ENCODE measurements at regions not wholly inside any gene's neighbourhood (a gene's known extent, or its start where the extent isn't known, plus 50 kb on each side); places are given as distances from the start of the nearest gene placed in this dataset.

DNA sequence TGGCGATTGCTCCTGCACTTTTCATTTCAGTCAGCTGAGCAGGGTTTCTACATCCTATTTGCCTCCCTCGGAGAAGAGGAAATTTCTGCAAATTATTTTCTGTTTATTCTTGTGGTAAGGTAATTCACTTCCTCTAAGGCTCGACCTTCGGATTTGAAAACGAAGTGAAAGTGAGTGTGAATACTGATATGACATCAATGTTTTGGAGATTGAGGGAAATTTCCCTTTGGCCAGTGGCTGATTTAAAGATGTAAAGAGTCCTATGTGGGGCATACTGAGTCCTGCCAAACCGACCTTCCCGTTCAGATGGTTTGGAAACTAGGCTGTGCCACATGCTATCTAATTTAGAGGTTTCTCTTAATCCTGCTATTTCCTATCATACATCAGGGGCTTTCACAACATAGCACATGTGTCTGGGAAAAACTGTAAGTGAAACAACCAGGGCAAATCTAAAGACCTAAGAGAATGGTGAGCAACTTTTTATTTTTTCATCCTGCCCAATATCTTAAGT lies 112.3 kb downstream of the POSTN start:
- in situ Hi-C loops (cut with HindIII; ENCODE audit: low sequenced_read_pairs), result no loop called here
- no peak for DNase-seq (ENCODE audit: low read depth)
- TF ChIP-seq, protein P1, sequence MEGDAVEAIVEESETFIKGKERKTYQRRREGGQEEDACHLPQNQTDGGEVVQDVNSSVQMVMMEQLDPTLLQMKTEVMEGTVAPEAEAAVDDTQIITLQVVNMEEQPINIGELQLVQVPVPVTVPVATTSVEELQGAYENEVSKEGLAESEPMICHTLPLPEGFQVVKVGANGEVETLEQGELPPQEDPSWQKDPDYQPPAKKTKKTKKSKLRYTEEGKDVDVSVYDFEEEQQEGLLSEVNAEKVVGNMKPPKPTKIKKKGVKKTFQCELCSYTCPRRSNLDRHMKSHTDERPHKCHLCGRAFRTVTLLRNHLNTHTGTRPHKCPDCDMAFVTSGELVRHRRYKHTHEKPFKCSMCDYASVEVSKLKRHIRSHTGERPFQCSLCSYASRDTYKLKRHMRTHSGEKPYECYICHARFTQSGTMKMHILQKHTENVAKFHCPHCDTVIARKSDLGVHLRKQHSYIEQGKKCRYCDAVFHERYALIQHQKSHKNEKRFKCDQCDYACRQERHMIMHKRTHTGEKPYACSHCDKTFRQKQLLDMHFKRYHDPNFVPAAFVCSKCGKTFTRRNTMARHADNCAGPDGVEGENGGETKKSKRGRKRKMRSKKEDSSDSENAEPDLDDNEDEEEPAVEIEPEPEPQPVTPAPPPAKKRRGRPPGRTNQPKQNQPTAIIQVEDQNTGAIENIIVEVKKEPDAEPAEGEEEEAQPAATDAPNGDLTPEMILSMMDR (IDR thresholded peaks at IDR 0.05; ENCODE audit: low read depth, low read length, missing control alignments), result no peak
- H3K4me3 ChIP-seq (ENCODE audit: low read depth, low read length), result no peak overlapping the region

DNA sequence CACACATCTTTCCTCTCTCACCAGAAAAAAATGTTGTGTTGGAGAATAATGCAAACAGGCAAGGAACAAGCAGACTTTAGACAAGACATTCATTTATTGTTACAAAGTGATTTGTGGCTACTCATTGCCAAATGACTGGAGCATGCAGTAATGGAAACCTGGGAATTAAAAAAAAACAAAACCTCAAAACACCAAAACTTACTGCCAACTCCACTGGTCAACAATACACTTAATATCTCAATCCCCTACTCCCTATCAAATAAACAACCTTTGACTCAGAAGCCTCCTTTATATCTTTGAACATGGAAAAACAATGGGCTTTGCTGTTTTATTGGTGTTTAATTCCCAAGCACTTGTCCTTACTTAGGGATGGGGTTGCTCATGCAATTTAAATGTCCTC lies 112.8 kb downstream of the POSTN start:
- DNase-seq (ENCODE audit: low read depth), result peak; percentile 32
- TF ChIP-seq, protein P1 (IDR thresholded peaks at IDR 0.05; ENCODE audit: low read depth, low read length, missing control alignments), result no peak
- no peak overlapping the region for H3K4me3 ChIP-seq (ENCODE audit: low read depth, low read length)
- in situ Hi-C loops (cut with HindIII; ENCODE audit: low sequenced_read_pairs), result no loop called here

DNA sequence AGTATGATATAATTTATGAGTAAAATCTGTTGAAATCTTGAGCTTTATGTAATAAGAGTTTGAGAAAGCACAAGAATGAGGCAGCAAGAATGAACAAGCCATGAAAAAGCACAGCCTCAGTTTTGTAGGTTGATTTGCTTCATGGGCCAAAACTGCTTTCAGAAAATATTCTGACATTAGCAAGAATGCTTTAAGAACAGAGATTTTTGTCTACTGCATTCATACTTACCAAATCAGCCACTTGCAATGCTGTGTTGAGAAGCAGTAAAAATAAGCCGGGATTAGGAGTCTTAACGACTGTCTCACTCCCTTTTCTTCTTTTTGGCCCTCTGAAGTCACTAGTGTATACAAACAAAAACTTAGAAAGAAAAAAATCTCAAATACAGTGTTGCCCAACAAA lies 114.5 kb downstream of the POSTN start:
- in situ Hi-C loops (cut with HindIII; ENCODE audit: low sequenced_read_pairs), result no loop called here
- H3K4me3 ChIP-seq (ENCODE audit: low read depth, low read length), result no peak overlapping the region
- TF ChIP-seq, protein P1 (IDR thresholded peaks at IDR 0.05; ENCODE audit: low read depth, low read length, missing control alignments), result no peak
- DNase-seq (ENCODE audit: low read depth), result no peak

DNA sequence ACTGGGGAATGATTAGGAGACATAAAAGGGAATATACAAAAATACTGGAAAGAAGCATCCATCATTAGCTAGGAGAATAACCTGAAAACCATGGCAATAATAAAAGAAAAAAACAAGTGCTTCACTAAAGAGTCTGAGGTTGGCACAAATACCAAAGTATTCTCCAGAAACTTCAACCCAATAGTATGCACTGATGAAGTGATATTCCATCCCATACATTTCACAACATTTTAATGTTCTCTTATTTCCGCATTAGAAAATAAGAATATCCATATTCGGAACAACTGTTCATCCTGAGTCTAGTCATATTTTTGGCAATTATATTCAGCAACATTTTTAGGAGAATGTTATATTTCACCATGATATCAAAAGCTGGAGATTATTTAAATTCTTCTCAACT lies 116.2 kb downstream of the POSTN start:
- no peak overlapping the region for H3K4me3 ChIP-seq (ENCODE audit: low read depth, low read length)
- TF ChIP-seq, protein P1 (IDR thresholded peaks at IDR 0.05; ENCODE audit: low read depth, low read length, missing control alignments), result no peak
- in situ Hi-C loops (cut with HindIII; ENCODE audit: low sequenced_read_pairs), result no loop called here
- DNase-seq (ENCODE audit: low read depth), result no peak

DNA sequence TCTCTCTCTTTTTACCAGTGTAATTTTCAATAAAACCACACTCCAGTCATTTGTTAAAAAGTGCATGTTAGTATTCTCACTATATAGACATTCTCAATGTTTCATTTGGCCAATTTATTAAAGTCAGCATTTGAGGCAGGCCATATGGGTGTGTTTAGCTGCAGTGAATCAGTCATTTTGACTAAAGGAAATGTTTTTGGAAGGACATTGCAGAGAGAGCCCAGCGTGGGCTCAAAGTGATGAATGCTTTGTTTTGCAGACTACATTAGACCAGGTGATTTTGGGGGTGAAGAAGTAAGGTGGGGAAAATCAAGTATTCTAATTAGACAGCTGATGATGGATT lies 116.7 kb downstream of the POSTN start:
- TF ChIP-seq, protein P1 (IDR thresholded peaks at IDR 0.05; ENCODE audit: low read depth, low read length, missing control alignments), result no peak
- no peak for DNase-seq (ENCODE audit: low read depth)
- in situ Hi-C loops (cut with HindIII; ENCODE audit: low sequenced_read_pairs), result no loop called here

DNA sequence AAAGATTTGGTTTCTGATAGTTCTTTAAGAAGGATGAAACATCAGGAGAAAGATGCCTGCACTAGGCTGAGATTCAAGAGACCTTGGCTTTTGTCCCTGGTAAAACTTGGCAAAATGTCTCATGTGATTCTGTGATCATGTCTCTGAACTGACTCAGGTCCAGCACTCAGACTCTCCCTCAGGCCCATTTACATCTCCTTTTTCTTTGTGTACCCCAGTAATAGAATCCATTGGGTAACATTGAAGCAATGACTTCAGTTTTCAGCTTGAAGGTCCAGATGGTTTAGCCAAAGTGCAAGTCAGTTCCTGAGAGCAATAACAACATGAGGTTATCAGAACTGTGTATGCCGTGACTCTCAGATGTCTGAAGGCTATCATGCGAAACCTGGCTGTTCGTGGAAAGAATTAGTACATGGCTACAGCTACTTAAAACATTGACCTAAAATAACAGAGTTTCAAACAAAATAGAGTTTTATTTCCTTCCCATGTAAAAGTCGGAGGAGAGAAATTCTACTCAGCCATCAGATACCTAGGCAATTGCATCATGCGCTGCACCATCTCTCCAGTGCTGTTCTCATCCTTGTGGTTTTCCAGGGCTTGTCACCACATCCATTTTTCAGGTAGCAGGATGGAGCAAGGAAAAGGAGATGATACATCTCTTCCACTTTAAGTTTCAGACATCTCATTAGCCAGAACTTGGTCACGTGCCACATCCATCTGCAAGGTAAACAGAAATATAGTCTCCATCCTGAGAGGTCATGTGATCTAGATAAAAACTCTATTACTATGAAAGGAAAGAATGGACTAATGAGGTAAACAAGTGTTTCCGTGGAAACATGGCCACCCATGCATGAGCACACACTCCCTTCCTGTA lies 117.3 kb downstream of the POSTN start:
- in situ Hi-C loops (cut with HindIII; ENCODE audit: low sequenced_read_pairs), result no loop called here
- TF ChIP-seq, protein P1 (IDR thresholded peaks at IDR 0.05; ENCODE audit: low read depth, low read length, missing control alignments), result no peak
- DNase-seq (ENCODE audit: low read depth), result peak; percentile 48
- H3K4me3 ChIP-seq (ENCODE audit: low read depth, low read length), result no peak overlapping the region

More for the DNA sequence above, 116.7 kb downstream of the POSTN start:
- no peak overlapping the region for H3K4me3 ChIP-seq (ENCODE audit: low read depth, low read length)
